CD1c-positive myeloid dendritic cell (primary cell): ENCODE measurements at regions not wholly inside any gene's neighbourhood (a gene's known extent, or its start where the extent isn't known, plus 50 kb on each side); places are given as distances from the start of the nearest gene placed in this dataset.

Experiments used
- DNase-seq: peaks from one replicate; pipeline ENCODE4 v3.0.0-alpha.2; 2016; ENCODE audit errors: extremely low spot score

- DNase-seq, result no peak
Observed at GRCh38 chr17:72497915-72498314, 377.1 kb downstream of the SOX9 start.

- no peak for DNase-seq
Observed at GRCh38 chr17:72498364-72499210, 377.8 kb downstream of the SOX9 start.

GRCh38 chr17:72501404-72502370, 380.9 kb downstream of the SOX9 start:
- DNase-seq, result no peak

- no peak for DNase-seq
Observed at GRCh38 chr17:72502371-72503341, 381.8 kb downstream of the SOX9 start.

- DNase-seq, result no peak
Observed at GRCh38 chr17:72503556-72503955, 382.7 kb downstream of the SOX9 start.

- DNase-seq, result no peak
Observed at GRCh38 chr17:72504783-72505182, 384.0 kb downstream of the SOX9 start.

GRCh38 chr17:72506773-72507172, 386.0 kb downstream of the SOX9 start:
- DNase-seq, result no peak

- DNase-seq, result no peak
Observed at GRCh38 chr17:72507370-72507769, 386.6 kb downstream of the SOX9 start.

- no peak for DNase-seq
Observed at GRCh38 chr17:72510351-72511016, 389.7 kb downstream of the SOX9 start.

- no peak for DNase-seq
Observed at GRCh38 chr17:72511242-72511641, 390.4 kb downstream of the SOX9 start.

- DNase-seq, result no peak
Observed at GRCh38 chr17:72511874-72512273, 391.1 kb downstream of the SOX9 start.

- no peak for DNase-seq
Observed at GRCh38 chr17:72512649-72513556, 392.1 kb downstream of the SOX9 start.

- DNase-seq, result no peak
Observed at GRCh38 chr17:72514321-72514861, 393.6 kb downstream of the SOX9 start.

- DNase-seq, result no peak
Observed at GRCh38 chr17:72514891-72515290, 394.1 kb downstream of the SOX9 start.

GRCh38 chr17:72515291-72516065, 394.7 kb downstream of the SOX9 start:
- DNase-seq, result no peak

GRCh38 chr17:72516772-72517399, 396.1 kb downstream of the SOX9 start:
- DNase-seq, result no peak

- DNase-seq, result no peak
Observed at GRCh38 chr17:72517413-72518158, 396.8 kb downstream of the SOX9 start.
